ENCODE measurements at regions not wholly inside any gene's neighbourhood (a gene's known extent, or its start where the extent isn't known, plus 50 kb on each side); places are given as distances from the start of the nearest gene placed in this dataset.

GRCh38 chr5:120014535-120014934, 385.2 kb downstream of the FAM170A start:
- no peak for TF ChIP-seq CTCF (IDR thresholded peaks at IDR 0.05; ENCODE audit: low read depth, low read length, missing control alignments)
- no peak for DNase-seq (ENCODE audit: extremely low read depth, low read depth)
- no peak overlapping the region for H3K4me3 ChIP-seq (replicated peaks; ENCODE audit: low read depth, low read length)

GRCh38 chr5:120016717-120017382, 387.5 kb downstream of the FAM170A start:
- H3K4me3 ChIP-seq (replicated peaks; ENCODE audit: low read depth, low read length), result no peak overlapping the region
- no peak for TF ChIP-seq CTCF (IDR thresholded peaks at IDR 0.05; ENCODE audit: low read depth, low read length, missing control alignments)
- no peak for DNase-seq (ENCODE audit: extremely low read depth, low read depth)

- no peak for TF ChIP-seq CTCF (IDR thresholded peaks at IDR 0.05; ENCODE audit: low read depth, low read length, missing control alignments)
- no peak for DNase-seq (ENCODE audit: extremely low read depth, low read depth)
- H3K4me3 ChIP-seq (replicated peaks; ENCODE audit: low read depth, low read length), result no peak overlapping the region
These were observed 388.2 kb downstream of the FAM170A start for GRCh38 chr5:120017513-120017912.

- no peak for DNase-seq (ENCODE audit: extremely low read depth, low read depth)
- no peak overlapping the region for H3K4me3 ChIP-seq (replicated peaks; ENCODE audit: low read depth, low read length)
- no peak for TF ChIP-seq CTCF (IDR thresholded peaks at IDR 0.05; ENCODE audit: low read depth, low read length, missing control alignments)
These were observed 405.8 kb downstream of the FAM170A start for GRCh38 chr5:120035181-120035580.

GRCh38 chr5:120035815-120036577, 406.6 kb downstream of the FAM170A start:
- no peak for DNase-seq (ENCODE audit: extremely low read depth, low read depth)
- no peak for TF ChIP-seq CTCF (IDR thresholded peaks at IDR 0.05; ENCODE audit: low read depth, low read length, missing control alignments)
- no peak overlapping the region for H3K4me3 ChIP-seq (replicated peaks; ENCODE audit: low read depth, low read length)

- H3K4me3 ChIP-seq (replicated peaks; ENCODE audit: low read depth, low read length), result no peak overlapping the region
- TF ChIP-seq CTCF (IDR thresholded peaks at IDR 0.05; ENCODE audit: low read depth, low read length, missing control alignments), result no peak
- no peak for DNase-seq (ENCODE audit: extremely low read depth, low read depth)
These were observed 408.1 kb downstream of the FAM170A start for GRCh38 chr5:120037451-120037850.

All from HFF-Myc (cell line).